ENCODE measurements at regions not wholly inside any gene's neighbourhood (a gene's known extent, or its start where the extent isn't known, plus 50 kb on each side); places are given as distances from the start of the nearest gene placed in this dataset.

DNA sequence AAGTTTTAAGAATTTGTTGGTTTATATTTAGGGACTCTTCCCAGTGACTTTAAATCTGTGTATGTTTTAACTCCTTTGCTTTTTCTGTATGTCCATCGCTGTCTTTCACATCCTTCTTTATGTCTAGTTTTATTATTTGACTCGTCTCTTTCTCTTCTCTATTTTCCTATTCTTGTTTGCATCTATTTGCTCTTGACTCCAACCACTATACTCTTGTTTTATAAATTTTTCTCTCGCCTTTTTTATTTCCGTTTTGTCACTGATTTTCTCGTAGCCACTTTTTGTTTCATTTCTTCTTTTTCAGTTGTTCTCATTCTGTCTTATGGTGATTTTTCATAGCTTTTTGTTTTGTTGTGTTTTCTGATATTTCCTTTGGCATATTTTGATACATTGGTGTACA is 170.5 kb upstream of the NETO1 start:
- Mint-ChIP-seq H3K4me3 (no peak overlapping the region), H3K27me3 (ENCODE audit: low read depth in 2 of 2) (no peaks in the 10 kb centered on the region), H3K36me3 (peaks cover 9% of the 10 kb centered on the region), H3K4me1 (no peaks in the 10 kb centered on the region), H3K9me3 (peaks cover 11 to 19% of the 10 kb centered on the region in 2 donors), H3K27ac (no peak overlapping the region)
- 81% methylated on average over 3 of the region's 5 CpGs for WGBS (ENCODE audit: insufficient coverage)
- H3K27ac ChIP-seq (ENCODE audit: low read length): no peak overlapping the region
- no peaks in the 10 kb centered on the region for H3K27me3 ChIP-seq (ENCODE audit: control insufficient read depth, insufficient read depth, low read length)
- H3K9me3 ChIP-seq (ENCODE audit: control insufficient read depth, insufficient read depth, low read length): no peaks in the 10 kb centered on the region
- no peaks in the 10 kb centered on the region for H3K4me1 ChIP-seq (ENCODE audit: control insufficient read depth, insufficient read depth, low read length)
- ATAC-seq (no peak), DNase-seq (no peak)
- TF ChIP-seq, protein P1, sequence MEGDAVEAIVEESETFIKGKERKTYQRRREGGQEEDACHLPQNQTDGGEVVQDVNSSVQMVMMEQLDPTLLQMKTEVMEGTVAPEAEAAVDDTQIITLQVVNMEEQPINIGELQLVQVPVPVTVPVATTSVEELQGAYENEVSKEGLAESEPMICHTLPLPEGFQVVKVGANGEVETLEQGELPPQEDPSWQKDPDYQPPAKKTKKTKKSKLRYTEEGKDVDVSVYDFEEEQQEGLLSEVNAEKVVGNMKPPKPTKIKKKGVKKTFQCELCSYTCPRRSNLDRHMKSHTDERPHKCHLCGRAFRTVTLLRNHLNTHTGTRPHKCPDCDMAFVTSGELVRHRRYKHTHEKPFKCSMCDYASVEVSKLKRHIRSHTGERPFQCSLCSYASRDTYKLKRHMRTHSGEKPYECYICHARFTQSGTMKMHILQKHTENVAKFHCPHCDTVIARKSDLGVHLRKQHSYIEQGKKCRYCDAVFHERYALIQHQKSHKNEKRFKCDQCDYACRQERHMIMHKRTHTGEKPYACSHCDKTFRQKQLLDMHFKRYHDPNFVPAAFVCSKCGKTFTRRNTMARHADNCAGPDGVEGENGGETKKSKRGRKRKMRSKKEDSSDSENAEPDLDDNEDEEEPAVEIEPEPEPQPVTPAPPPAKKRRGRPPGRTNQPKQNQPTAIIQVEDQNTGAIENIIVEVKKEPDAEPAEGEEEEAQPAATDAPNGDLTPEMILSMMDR (IDR thresholded peaks at IDR 0.05): no peak
- intact Hi-C loops (cut with micrococcal nuclease): no loop called here
- no peaks in the 10 kb centered on the region for H3K36me3 ChIP-seq (ENCODE audit: control insufficient read depth, insufficient read depth, low read length)
- no peak overlapping the region for H3K4me3 ChIP-seq (ENCODE audit: low read length)

DNA sequence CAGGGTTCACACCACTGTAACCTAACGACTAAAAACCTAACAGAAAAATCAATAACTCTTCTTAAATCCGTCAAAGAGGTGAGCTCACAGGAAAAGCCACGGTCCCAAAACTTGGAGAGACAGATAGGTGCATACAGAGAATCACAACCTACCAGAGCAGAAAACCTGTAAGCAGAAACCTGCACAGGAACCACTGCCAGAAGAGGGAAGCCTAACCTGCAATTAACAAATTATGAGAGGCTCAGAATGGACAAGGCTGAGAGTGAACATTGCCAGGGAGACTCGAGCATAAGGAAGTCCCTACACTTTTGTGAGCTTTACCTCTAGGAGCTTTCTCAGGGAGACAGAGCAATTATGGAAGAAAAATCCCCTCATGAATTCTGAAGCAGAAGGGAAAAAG is 156.2 kb upstream of the NETO1 start:
- Histone ChIP-seq H3K36me3 (ENCODE audit: control insufficient read depth, insufficient read depth, low read length) (no peaks in the 10 kb centered on the region), H3K27me3 (ENCODE audit: control insufficient read depth, insufficient read depth, low read length) (no peaks in the 10 kb centered on the region), H3K9me3 (ENCODE audit: control insufficient read depth, insufficient read depth, low read length) (peaks cover 15% of the 10 kb centered on the region), H3K27ac (ENCODE audit: low read length) (no peak overlapping the region), H3K4me3 (ENCODE audit: low read length) (no peak overlapping the region), H3K4me1 (ENCODE audit: control insufficient read depth, insufficient read depth, low read length) (no peaks in the 10 kb centered on the region)
- no peak for ATAC-seq
- H3K4me3 Mint-ChIP-seq: no peak overlapping the region
- DNase-seq: no peak
- WGBS (ENCODE audit: insufficient coverage): 73% methylated on average over 4 of the region's 4 CpGs
- intact Hi-C loops (cut with micrococcal nuclease): no loop called here
- no peaks in the 10 kb centered on the region for H3K4me1 Mint-ChIP-seq
- H3K9me3 Mint-ChIP-seq: peaks cover 19 to 27% of the 10 kb centered on the region in 2 donors
- H3K27ac Mint-ChIP-seq: no peak overlapping the region
- TF ChIP-seq, protein P1 (IDR thresholded peaks at IDR 0.05): no peak
- H3K27me3 Mint-ChIP-seq (ENCODE audit: low read depth in 2 of 2): no peaks in the 10 kb centered on the region
- H3K36me3 Mint-ChIP-seq: no peaks in the 10 kb centered on the region

DNA sequence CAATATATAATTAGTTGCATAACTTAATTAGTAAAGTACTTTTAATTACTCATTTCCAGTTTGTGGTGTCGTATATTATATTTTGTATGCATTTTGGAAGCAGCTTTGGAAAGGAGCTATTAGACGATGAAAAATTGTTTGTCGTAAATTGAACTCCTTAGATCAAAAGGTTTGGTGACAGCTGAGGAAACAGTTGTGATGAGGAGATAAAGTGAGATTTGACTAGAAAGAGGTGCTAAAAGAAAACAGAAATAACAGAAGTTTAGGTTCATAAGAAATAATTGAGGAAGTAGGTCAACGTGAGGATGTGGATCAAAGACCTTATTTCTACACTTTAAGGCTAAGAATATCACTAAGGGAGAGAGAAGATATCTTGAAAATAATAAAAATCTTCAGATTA is 141.9 kb upstream of the NETO1 start:
- ATAC-seq: no peak
- no peak overlapping the region for H3K4me3 Mint-ChIP-seq

DNA sequence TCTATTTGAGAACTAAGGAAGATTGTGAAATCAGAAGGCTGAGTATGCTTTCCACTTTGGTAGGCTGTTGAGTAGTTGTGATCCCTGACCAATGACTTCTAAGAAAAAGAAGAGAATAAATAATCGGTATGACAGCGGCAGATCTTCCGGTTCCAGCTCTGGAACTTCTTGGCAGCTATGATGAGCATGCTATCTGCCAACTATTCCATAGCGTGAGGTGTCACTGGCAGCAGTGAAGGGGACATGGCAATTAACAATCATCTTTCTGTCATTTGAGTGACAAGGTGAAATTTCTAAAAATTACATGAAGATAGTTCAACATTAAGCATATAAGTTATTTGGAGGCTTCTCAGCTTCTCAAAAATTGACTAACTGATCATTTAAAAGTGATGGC is 140.1 kb upstream of the NETO1 start:
- H3K27me3 ChIP-seq (ENCODE audit: control insufficient read depth, insufficient read depth, low read length): no peaks in the 10 kb centered on the region
- peaks cover 5% of the 10 kb centered on the region for H3K9me3 ChIP-seq (ENCODE audit: control insufficient read depth, insufficient read depth, low read length)
- ATAC-seq (no peak), DNase-seq (no peak)
- no peaks in the 10 kb centered on the region for H3K36me3 ChIP-seq (ENCODE audit: control insufficient read depth, insufficient read depth, low read length)
- H3K9me3 Mint-ChIP-seq: peaks cover 21 to 23% of the 10 kb centered on the region in 2 donors
- TF ChIP-seq, protein P1 (IDR thresholded peaks at IDR 0.05): no peak
- no peaks in the 10 kb centered on the region for H3K4me1 Mint-ChIP-seq
- no peaks in the 10 kb centered on the region for H3K27me3 Mint-ChIP-seq (ENCODE audit: low read depth in 2 of 2)
- 94% methylated on average over 4 of the region's 4 CpGs for WGBS (ENCODE audit: insufficient coverage)
- H3K4me3 Mint-ChIP-seq: no peak overlapping the region
- H3K36me3 Mint-ChIP-seq: no peaks in the 10 kb centered on the region
- no peak overlapping the region for H3K27ac Mint-ChIP-seq
- peak overlapping the region; percentile 50 for H3K27ac ChIP-seq (ENCODE audit: low read length)
- no peak overlapping the region for H3K4me3 ChIP-seq (ENCODE audit: low read length)
- H3K4me1 ChIP-seq (ENCODE audit: control insufficient read depth, insufficient read depth, low read length): no peaks in the 10 kb centered on the region
- intact Hi-C loops (cut with micrococcal nuclease): no loop called here

More for the DNA sequence above, 141.9 kb upstream of the NETO1 start:
- H3K27me3 Mint-ChIP-seq (ENCODE audit: low read depth in 2 of 2): no peaks in the 10 kb centered on the region
- Histone ChIP-seq H3K36me3 (ENCODE audit: control insufficient read depth, insufficient read depth, low read length) (no peaks in the 10 kb centered on the region), H3K4me1 (ENCODE audit: control insufficient read depth, insufficient read depth, low read length) (no peaks in the 10 kb centered on the region), H3K27me3 (ENCODE audit: control insufficient read depth, insufficient read depth, low read length) (no peaks in the 10 kb centered on the region), H3K27ac (ENCODE audit: low read length) (no peak overlapping the region), H3K4me3 (ENCODE audit: low read length) (no peak overlapping the region), H3K9me3 (ENCODE audit: control insufficient read depth, insufficient read depth, low read length) (peaks cover 7% of the 10 kb centered on the region)
- no peak for DNase-seq
- no peaks in the 10 kb centered on the region for H3K4me1 Mint-ChIP-seq
- TF ChIP-seq, protein P1 (IDR thresholded peaks at IDR 0.05): no peak
- H3K9me3 Mint-ChIP-seq: peaks cover 21% of the 10 kb centered on the region in 2 donors
- H3K27ac Mint-ChIP-seq: no peak overlapping the region
- WGBS (ENCODE audit: insufficient coverage): 2% methylated on average over 3 of the region's 4 CpGs
- intact Hi-C loops (cut with micrococcal nuclease): no loop called here
- no peaks in the 10 kb centered on the region for H3K36me3 Mint-ChIP-seq
